Mesenchymal stem cell (in vitro differentiated cells and primary cell): ENCODE measurements at regions not wholly inside any gene's neighbourhood (a gene's known extent, or its start where the extent isn't known, plus 50 kb on each side); places are given as distances from the start of the nearest gene placed in this dataset.

Experiments
- DNase-seq: peaks from one replicate; pipeline ENCODE4 v3.0.0-alpha.2; 2013
- H2AFZ ChIP-seq: one replicate; pipeline ENCODE4 v1.6.1; 2013; ENCODE audit warnings: low read depth, mild to moderate bottlenecking, control low read depth, inconsistent platforms, low read length, moderate library complexity
- H2AK5ac ChIP-seq: 2 replicates; pipeline ENCODE4 v1.6.1; 2013; ENCODE audit warnings: low read length, moderate library complexity, mild to moderate bottlenecking, inconsistent platforms; ENCODE audit not compliant: severe bottlenecking
- H2BK120ac ChIP-seq: one replicate; pipeline ENCODE4 v1.6.1; 2013; ENCODE audit warnings: low read depth, mild to moderate bottlenecking, inconsistent platforms, low read length, moderate library complexity
- H2BK12ac ChIP-seq, 2 experiments: one replicate each; pipeline ENCODE4 v1.6.1; 2013; ENCODE audit warnings: inconsistent platforms in 2 of 2, low read length in 2 of 2, mild to moderate bottlenecking in 2 of 2, moderate library complexity in 2 of 2, control low read depth in 1 of 2
- H2BK15ac ChIP-seq: one replicate; pipeline ENCODE4 v1.6.1; 2013; ENCODE audit warnings: mild to moderate bottlenecking, low read depth, inconsistent platforms; ENCODE audit not compliant: poor library complexity, severe bottlenecking
- H2BK5ac ChIP-seq: 2 replicates; pipeline ENCODE4 v1.6.1; 2013; ENCODE audit warnings: low read depth, mild to moderate bottlenecking, low read length, control low read depth, inconsistent platforms; ENCODE audit not compliant: poor library complexity, severe bottlenecking
- H3K14ac ChIP-seq, 2 experiments: one replicate each; pipeline ENCODE4 v1.6.1; 2013; ENCODE audit warnings: inconsistent platforms in 2 of 2, low read length in 2 of 2, control low read depth in 1 of 2, mild to moderate bottlenecking in 1 of 2, moderate library complexity in 1 of 2
- H3K18ac ChIP-seq, 2 experiments: one replicate each; pipeline ENCODE4 v1.6.1; 2013; ENCODE audit warnings: inconsistent platforms in 2 of 2, low read length in 2 of 2, control low read depth in 1 of 2, low read depth in 1 of 2, mild to moderate bottlenecking in 1 of 2
- H3K23ac ChIP-seq, 2 experiments: one replicate each; pipeline ENCODE4 v1.6.1; 2013; ENCODE audit warnings: inconsistent platforms in 2 of 2, low read length in 2 of 2, mild to moderate bottlenecking in 2 of 2, moderate library complexity in 2 of 2, control low read depth in 1 of 2
- H3K27ac ChIP-seq: 2 replicates; pipeline ENCODE4 v1.5.1; 2013; ENCODE audit warnings: mild to moderate bottlenecking, moderate library complexity, low read length, control low read depth, inconsistent platforms; ENCODE audit not compliant: poor library complexity, severe bottlenecking
- H3K27me3 ChIP-seq, 2 experiments: 2 replicates each; pipeline versions ENCODE4 v1.6.1 to v1.7.0; 2013; ENCODE audit warnings: low read length in 2 of 2, mild to moderate bottlenecking in 2 of 2, moderate library complexity in 2 of 2, control low read depth in 1 of 2, inconsistent platforms in 1 of 2; ENCODE audit not compliant: control insufficient read depth in 1 of 2, insufficient read depth in 1 of 2
- H3K36me3 ChIP-seq, 2 experiments: 2 replicates each; pipeline versions ENCODE4 v1.6.1 to v1.7.0; 2013; ENCODE audit warnings: low read length in 2 of 2, control low read depth in 1 of 2, inconsistent platforms in 1 of 2, low read depth in 1 of 2, mild to moderate bottlenecking in 1 of 2; ENCODE audit not compliant: insufficient read depth in 2 of 2, control insufficient read depth in 1 of 2
- H3K4ac ChIP-seq, 2 experiments: one replicate each; pipeline ENCODE4 v1.6.1; 2013; ENCODE audit warnings: inconsistent platforms in 2 of 2, low read length in 2 of 2, mild to moderate bottlenecking in 2 of 2, moderate library complexity in 2 of 2, control low read depth in 1 of 2, low read depth in 1 of 2
- H3K4me1 ChIP-seq: 2 replicates; pipeline ENCODE4 v1.6.1; 2013; ENCODE audit warnings: low read depth, low read length, control low read depth; ENCODE audit not compliant: control insufficient read depth, insufficient read depth
- H3K4me2 ChIP-seq: 2 replicates; pipeline ENCODE4 v1.6.1; 2013; ENCODE audit warnings: low read length, mild to moderate bottlenecking, inconsistent platforms; ENCODE audit not compliant: poor library complexity, severe bottlenecking
- H3K4me3 ChIP-seq, 2 experiments: 2 replicates each; pipeline versions ENCODE4 v1.5.1 to v1.7.0; 2013; ENCODE audit warnings: low read length in 2 of 2, mild to moderate bottlenecking in 2 of 2, control low read depth in 1 of 2, low read depth in 1 of 2; ENCODE audit not compliant: insufficient read depth in 1 of 2
- H3K79me1 ChIP-seq: replicated peaks from 2 replicates; pipeline ENCODE4 v1.6.1; 2013; ENCODE audit warnings: mild to moderate bottlenecking, control low read depth, low read length, inconsistent platforms; ENCODE audit not compliant: poor library complexity, severe bottlenecking
- H3K9ac ChIP-seq: 2 replicates; pipeline ENCODE4 v1.7.0; 2013; ENCODE audit warnings: mild to moderate bottlenecking, low read length, moderate library complexity
- H3K9me3 ChIP-seq: 2 replicates; pipeline ENCODE4 v1.7.0; 2013; ENCODE audit warnings: mild to moderate bottlenecking, low read length; ENCODE audit not compliant: control insufficient read depth
- H4K8ac ChIP-seq: one replicate; pipeline ENCODE4 v1.6.1; 2013; ENCODE audit warnings: inconsistent platforms, mild to moderate bottlenecking, low read length, moderate library complexity
- H4K91ac ChIP-seq: one replicate; pipeline ENCODE4 v1.6.1; 2013; ENCODE audit warnings: mild to moderate bottlenecking, low read length, inconsistent platforms
- WGBS: methylation state at CpG from one replicate; pipeline ENCODE4 v1.1.7; 2013; ENCODE audit warnings: mixed read lengths; 5-methylcytosine and 5-hydroxymethylcytosine counted together

DNA sequence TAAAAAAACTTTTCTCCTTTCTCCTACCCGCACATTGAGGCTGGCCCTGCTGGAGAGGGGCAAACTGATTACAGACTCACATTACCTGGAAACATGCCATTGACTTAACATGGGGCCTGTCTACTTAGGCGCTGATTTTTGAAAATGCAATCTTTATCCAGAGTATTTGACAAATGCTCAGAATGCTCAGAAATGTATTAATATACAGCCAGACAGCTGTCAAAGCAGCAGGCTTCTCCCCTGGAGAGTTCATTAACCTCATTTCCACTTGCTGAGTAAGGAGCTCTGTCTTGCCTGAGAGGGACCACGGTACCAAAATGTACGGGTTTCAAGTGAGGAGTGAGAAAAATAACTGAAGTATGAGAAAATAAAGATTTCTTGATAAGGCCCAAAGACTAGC lies 95.7 kb downstream of the PAX1 start:
- Histone ChIP-seq H3K14ac (no peak overlapping the region), H4K91ac (no peak overlapping the region), H3K4me1 (peaks cover 2% of the 10 kb centered on the region), H3K9ac (no peak overlapping the region), H4K8ac (no peak overlapping the region), H2BK5ac (no peak overlapping the region), H3K4ac (no peak overlapping the region), H2BK15ac (no peak overlapping the region), H3K27ac (no peak overlapping the region), H3K79me1 (no peaks in the 10 kb centered on the region), H3K23ac (no peak overlapping the region), H3K36me3 (no peaks in the 10 kb centered on the region), H3K27me3 (peaks cover 0 to 31% of the 10 kb centered on the region in 2 experiments), H3K4me3 (no peak overlapping the region), H2BK12ac (no peak overlapping the region), H2BK120ac (no peak overlapping the region), H3K9me3 (no peaks in the 10 kb centered on the region), H3K18ac (no peak overlapping the region), H2AFZ (no peak overlapping the region), H3K4me2 (no peak overlapping the region), H2AK5ac (no peak overlapping the region)
- DNase-seq = no peak
- WGBS = 71% methylated on average over 2 of the region's 4 CpGs

DNA sequence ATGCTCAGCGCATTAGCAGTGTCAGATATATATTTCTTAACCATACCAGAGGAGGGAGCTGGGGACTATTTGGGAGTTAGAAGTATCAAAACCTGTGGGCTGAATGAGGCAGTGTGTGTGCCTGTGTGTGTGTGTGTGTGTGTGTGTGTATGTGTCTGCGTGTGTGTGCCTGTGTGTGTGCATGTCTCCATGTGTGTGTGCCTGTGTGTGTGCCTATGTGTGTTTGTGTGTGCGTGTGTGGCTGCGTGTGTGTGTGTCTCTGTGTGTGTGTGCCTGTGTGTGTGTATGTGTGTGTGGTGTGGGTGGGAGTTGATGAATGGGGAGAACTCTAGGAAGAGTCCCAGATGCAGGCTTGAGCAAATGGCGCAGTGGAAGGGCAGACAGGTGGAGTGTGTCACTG lies 92.9 kb downstream of the PAX1 start:
- no peak overlapping the region for H3K18ac ChIP-seq
- H2BK12ac ChIP-seq = no peak overlapping the region
- H4K8ac ChIP-seq = no peak overlapping the region
- peaks cover 0 to 9% of the 10 kb centered on the region in 2 experiments for H3K27me3 ChIP-seq
- 91% methylated on average over 5 of the region's 5 CpGs for WGBS
- H2BK15ac ChIP-seq = no peak overlapping the region
- no peak overlapping the region for H3K23ac ChIP-seq
- no peak overlapping the region for H3K9ac ChIP-seq
- H3K4me1 ChIP-seq = peaks cover 2% of the 10 kb centered on the region
- peak overlapping the region; percentile 19 for H2AFZ ChIP-seq
- no peak overlapping the region for H3K4ac ChIP-seq
- H3K79me1 ChIP-seq = no peaks in the 10 kb centered on the region
- no peak overlapping the region for H4K91ac ChIP-seq
- no peak overlapping the region for H3K14ac ChIP-seq
- no peak overlapping the region for H3K4me2 ChIP-seq
- no peak overlapping the region for H2BK120ac ChIP-seq
- no peak overlapping the region for H3K27ac ChIP-seq
- H3K36me3 ChIP-seq = no peaks in the 10 kb centered on the region
- H2BK5ac ChIP-seq = no peak overlapping the region
- no peaks in the 10 kb centered on the region for H3K9me3 ChIP-seq
- no peak overlapping the region for H2AK5ac ChIP-seq
- DNase-seq = no peak
- H3K4me3 ChIP-seq = no peak overlapping the region

DNA sequence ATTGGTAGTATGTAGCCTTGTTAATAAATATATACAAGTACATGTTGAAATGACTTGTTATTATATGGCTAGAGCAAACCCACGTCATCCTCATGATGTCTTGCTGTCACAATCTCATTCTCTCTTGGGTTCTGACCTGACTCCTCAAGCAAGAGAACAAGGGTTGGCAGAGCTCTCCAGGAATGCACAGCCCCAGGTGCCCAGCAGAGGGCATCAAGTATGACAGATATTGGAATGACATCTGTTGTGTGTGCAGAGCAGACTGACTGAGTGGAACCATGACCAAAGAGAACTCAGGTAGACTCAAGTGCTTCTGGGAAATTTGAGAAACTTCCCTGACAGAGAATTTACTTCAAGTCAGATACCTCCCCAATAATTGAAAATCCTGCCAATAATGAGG lies 90.6 kb downstream of the PAX1 start:
- Histone ChIP-seq H3K9me3 (no peaks in the 10 kb centered on the region), H2BK12ac (no peak overlapping the region), H2AK5ac (no peak overlapping the region), H3K4ac (no peak overlapping the region), H3K4me2 (no peak overlapping the region), H2AFZ (no peak overlapping the region), H4K8ac (no peak overlapping the region), H3K27me3 (peaks cover 0 to 3% of the 10 kb centered on the region in 2 experiments), H3K27ac (no peak overlapping the region), H4K91ac (no peak overlapping the region), H2BK120ac (no peak overlapping the region), H2BK5ac (no peak overlapping the region), H3K79me1 (no peaks in the 10 kb centered on the region), H3K14ac (no peak overlapping the region), H3K9ac (no peak overlapping the region), H2BK15ac (no peak overlapping the region), H3K36me3 (no peaks in the 10 kb centered on the region), H3K4me1 (peaks cover 2% of the 10 kb centered on the region), H3K18ac (no peak overlapping the region), H3K4me3 (no peak overlapping the region), H3K23ac (no peak overlapping the region)
- WGBS = 80% methylated on average over 1 of the region's 1 CpG
- DNase-seq = no peak

DNA sequence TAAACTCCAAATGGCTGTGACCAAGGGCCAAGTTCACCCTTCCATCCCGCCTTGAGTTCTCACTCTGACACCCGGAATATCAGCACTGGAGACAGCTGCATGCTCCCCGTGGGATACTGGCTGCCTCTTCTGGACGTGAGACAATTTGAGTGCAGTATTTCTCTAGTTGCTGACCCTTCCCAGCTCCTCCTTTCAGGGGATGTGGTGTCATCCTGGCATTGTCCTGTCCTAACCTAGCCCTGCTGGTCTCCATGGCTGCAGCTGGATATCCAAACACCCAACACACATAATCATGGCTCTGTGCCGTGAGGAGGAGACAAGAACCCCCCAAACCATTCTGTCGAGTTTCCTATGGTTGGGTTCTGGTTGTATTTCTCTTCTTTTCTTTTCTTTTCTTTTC lies 82.6 kb downstream of the PAX1 start:
- H3K9me3 ChIP-seq = no peaks in the 10 kb centered on the region
- H3K4me3 ChIP-seq = no peak overlapping the region
- H3K36me3 ChIP-seq = no peaks in the 10 kb centered on the region
- H3K79me1 ChIP-seq = no peaks in the 10 kb centered on the region
- H3K14ac ChIP-seq = no peak overlapping the region
- H3K4me1 ChIP-seq = no peaks in the 10 kb centered on the region
- no peak overlapping the region for H3K23ac ChIP-seq
- WGBS = 72% methylated on average over 4 of the region's 6 CpGs
- no peak overlapping the region for H2BK15ac ChIP-seq
- H2BK120ac ChIP-seq = no peak overlapping the region
- no peak overlapping the region for H4K91ac ChIP-seq
- no peak overlapping the region for H2BK12ac ChIP-seq
- no peak overlapping the region for H2BK5ac ChIP-seq
- H2AK5ac ChIP-seq = no peak overlapping the region
- no peak for DNase-seq
- no peaks in the 10 kb centered on the region for H3K27me3 ChIP-seq
- no peak overlapping the region for H3K27ac ChIP-seq
- H3K4ac ChIP-seq = no peak overlapping the region
- H3K18ac ChIP-seq = no peak overlapping the region
- no peak overlapping the region for H3K4me2 ChIP-seq
- H4K8ac ChIP-seq = no peak overlapping the region
- no peak overlapping the region for H2AFZ ChIP-seq
- no peak overlapping the region for H3K9ac ChIP-seq
